ENCODE measurements at regions not wholly inside any gene's neighbourhood (a gene's known extent, or its start where the extent isn't known, plus 50 kb on each side); places are given as distances from the start of the nearest gene placed in this dataset.
"Not testable (repeated sequence)": the region's sequence is repeated elsewhere in the genome, so short reads cannot be mapped to it uniquely, and the experiment has no call there.

GRCh38 chr4:103895876-103896465 lies 176.2 kb upstream of the TACR3 start:
- FAIRE-seq (no peak), DNase-seq (ENCODE audit: insufficient read length) (no peak)
- TF ChIP-seq POLR2A (IDR thresholded peaks at IDR 0.05; ENCODE audit: low read depth, low read length): no peak
- TF ChIP-seq POLR2AphosphoS5 (IDR thresholded peaks at IDR 0.05; ENCODE audit: low read depth, low read length): no peak
- no peak for TF ChIP-seq TAF1 (IDR thresholded peaks at IDR 0.05; ENCODE audit: borderline replicate concordance, low read depth, low read length)

- FAIRE-seq: no peak
These were observed 172.8 kb upstream of the TACR3 start for GRCh38 chr4:103892586-103892985.

GRCh38 chr4:103887191-103887590 lies 167.4 kb upstream of the TACR3 start:
- DNase-seq (ENCODE audit: insufficient read length) (no peak), FAIRE-seq (no peak)
- TF ChIP-seq TAF1 (IDR thresholded peaks at IDR 0.05; ENCODE audit: borderline replicate concordance, low read depth, low read length) (no peak), POLR2A (IDR thresholded peaks at IDR 0.05; ENCODE audit: low read depth, low read length) (no peak), POLR2AphosphoS5 (IDR thresholded peaks at IDR 0.05; ENCODE audit: low read depth, low read length) (no peak)

More at GRCh38 chr4:103892586-103892985, 172.8 kb upstream of the TACR3 start:
- no peak for TF ChIP-seq POLR2A (IDR thresholded peaks at IDR 0.05; ENCODE audit: low read depth, low read length)
- TF ChIP-seq POLR2AphosphoS5 (IDR thresholded peaks at IDR 0.05; ENCODE audit: low read depth, low read length): no peak
- no peak for TF ChIP-seq TAF1 (IDR thresholded peaks at IDR 0.05; ENCODE audit: borderline replicate concordance, low read depth, low read length)
- no peak for DNase-seq (ENCODE audit: insufficient read length)

- FAIRE-seq: no peak
- no peak for DNase-seq (ENCODE audit: insufficient read length)
- TF ChIP-seq TAF1 (IDR thresholded peaks at IDR 0.05; ENCODE audit: borderline replicate concordance, low read depth, low read length) (no peak), POLR2AphosphoS5 (IDR thresholded peaks at IDR 0.05; ENCODE audit: low read depth, low read length) (no peak), POLR2A (IDR thresholded peaks at IDR 0.05; ENCODE audit: low read depth, low read length) (no peak)
These were observed 165.4 kb upstream of the TACR3 start for GRCh38 chr4:103885152-103885551.

- FAIRE-seq (no peak), DNase-seq (ENCODE audit: insufficient read length) (no peak)
- no peak for TF ChIP-seq POLR2A (IDR thresholded peaks at IDR 0.05; ENCODE audit: low read depth, low read length)
- no peak for TF ChIP-seq TAF1 (IDR thresholded peaks at IDR 0.05; ENCODE audit: borderline replicate concordance, low read depth, low read length)
- no peak for TF ChIP-seq POLR2AphosphoS5 (IDR thresholded peaks at IDR 0.05; ENCODE audit: low read depth, low read length)
These were observed 147.5 kb upstream of the TACR3 start for GRCh38 chr4:103867311-103867710.

GRCh38 chr4:103853627-103854026 lies 133.8 kb upstream of the TACR3 start:
- FAIRE-seq (no peak), DNase-seq (ENCODE audit: insufficient read length) (no peak)
- no peak for TF ChIP-seq POLR2A (IDR thresholded peaks at IDR 0.05; ENCODE audit: low read depth, low read length)
- TF ChIP-seq TAF1 (IDR thresholded peaks at IDR 0.05; ENCODE audit: borderline replicate concordance, low read depth, low read length): no peak
- TF ChIP-seq POLR2AphosphoS5 (IDR thresholded peaks at IDR 0.05; ENCODE audit: low read depth, low read length): no peak

GRCh38 chr4:103853146-103853545 lies 133.4 kb upstream of the TACR3 start:
- DNase-seq (ENCODE audit: insufficient read length) (no peak), FAIRE-seq (no peak)
- no peak for TF ChIP-seq POLR2A (IDR thresholded peaks at IDR 0.05; ENCODE audit: low read depth, low read length)
- TF ChIP-seq TAF1 (IDR thresholded peaks at IDR 0.05; ENCODE audit: borderline replicate concordance, low read depth, low read length): no peak
- TF ChIP-seq POLR2AphosphoS5 (IDR thresholded peaks at IDR 0.05; ENCODE audit: low read depth, low read length): no peak

- DNase-seq (ENCODE audit: insufficient read length) (no peak), FAIRE-seq (no peak)
- TF ChIP-seq POLR2A (IDR thresholded peaks at IDR 0.05; ENCODE audit: low read depth, low read length): no peak
- TF ChIP-seq TAF1 (IDR thresholded peaks at IDR 0.05; ENCODE audit: borderline replicate concordance, low read depth, low read length): no peak
- no peak for TF ChIP-seq POLR2AphosphoS5 (IDR thresholded peaks at IDR 0.05; ENCODE audit: low read depth, low read length)
These were observed 125.3 kb upstream of the TACR3 start for GRCh38 chr4:103845075-103845474.

GRCh38 chr4:103842637-103843239 lies 123.0 kb upstream of the TACR3 start:
- no peak for TF ChIP-seq TAF1 (IDR thresholded peaks at IDR 0.05; ENCODE audit: borderline replicate concordance, low read depth, low read length)
- TF ChIP-seq POLR2AphosphoS5 (IDR thresholded peaks at IDR 0.05; ENCODE audit: low read depth, low read length): no peak
- no peak for TF ChIP-seq POLR2A (IDR thresholded peaks at IDR 0.05; ENCODE audit: low read depth, low read length)

GRCh38 chr4:103842076-103842475 lies 122.3 kb upstream of the TACR3 start:
- DNase-seq (ENCODE audit: insufficient read length): no peak
- FAIRE-seq: no peak
- TF ChIP-seq TAF1 (IDR thresholded peaks at IDR 0.05; ENCODE audit: borderline replicate concordance, low read depth, low read length): no peak
- no peak for TF ChIP-seq POLR2A (IDR thresholded peaks at IDR 0.05; ENCODE audit: low read depth, low read length)
- no peak for TF ChIP-seq POLR2AphosphoS5 (IDR thresholded peaks at IDR 0.05; ENCODE audit: low read depth, low read length)

More at GRCh38 chr4:103842637-103843239, 123.0 kb upstream of the TACR3 start:
- DNase-seq (ENCODE audit: insufficient read length) (no peak), FAIRE-seq (no peak)

- not testable (repeated sequence) for DNase-seq (ENCODE audit: insufficient read length); FAIRE-seq
These were observed 90.5 kb upstream of the TACR3 start for GRCh38 chr4:103810308-103810707.

GRCh38 chr4:103802766-103803165 lies 83.0 kb upstream of the TACR3 start:
- TF ChIP-seq TAF1 (IDR thresholded peaks at IDR 0.05; ENCODE audit: borderline replicate concordance, low read depth, low read length) (no peak), POLR2A (IDR thresholded peaks at IDR 0.05; ENCODE audit: low read depth, low read length) (no peak), POLR2AphosphoS5 (IDR thresholded peaks at IDR 0.05; ENCODE audit: low read depth, low read length) (no peak)
- FAIRE-seq: no peak

More at GRCh38 chr4:103802766-103803165, 83.0 kb upstream of the TACR3 start:
- no peak for DNase-seq (ENCODE audit: insufficient read length)

All from GM12892 (cell line).